Ishikawa (cell line): ENCODE measurements at regions not wholly inside any gene's neighbourhood (a gene's known extent, or its start where the extent isn't known, plus 50 kb on each side); places are given as distances from the start of the nearest gene placed in this dataset.

Experiments used
- EP300 ChIP-seq: IDR thresholded peaks from 2 replicates; pipeline ENCODE4 v1.6.1; 2012; ENCODE audit warnings: borderline replicate concordance
- FOXM1 ChIP-seq: IDR thresholded peaks from 2 replicates; pipeline ENCODE4 v1.6.1; 2012; ENCODE audit warnings: low read depth, borderline replicate concordance
- NFIC ChIP-seq: IDR thresholded peaks from 2 replicates; pipeline ENCODE4 v1.6.1; 2012
- RAD21 ChIP-seq: IDR thresholded peaks from 2 replicates; pipeline ENCODE4 v1.6.1; 2012; ENCODE audit warnings: low read depth
- TAF1 ChIP-seq: IDR thresholded peaks from 2 replicates; pipeline ENCODE4 v1.6.1; 2012; ENCODE audit warnings: low read depth, mild to moderate bottlenecking
- TEAD4 ChIP-seq: IDR thresholded peaks from 2 replicates; pipeline ENCODE4 v1.6.1; 2012
- YY1 ChIP-seq: IDR thresholded peaks from 2 replicates; pipeline ENCODE4 v1.6.1; 2012; ENCODE audit warnings: low read depth
- TF ChIP-seq, protein P1 (sequence below): IDR thresholded peaks from 2 replicates; pipeline ENCODE4 v1.6.1; 2012

DNA sequence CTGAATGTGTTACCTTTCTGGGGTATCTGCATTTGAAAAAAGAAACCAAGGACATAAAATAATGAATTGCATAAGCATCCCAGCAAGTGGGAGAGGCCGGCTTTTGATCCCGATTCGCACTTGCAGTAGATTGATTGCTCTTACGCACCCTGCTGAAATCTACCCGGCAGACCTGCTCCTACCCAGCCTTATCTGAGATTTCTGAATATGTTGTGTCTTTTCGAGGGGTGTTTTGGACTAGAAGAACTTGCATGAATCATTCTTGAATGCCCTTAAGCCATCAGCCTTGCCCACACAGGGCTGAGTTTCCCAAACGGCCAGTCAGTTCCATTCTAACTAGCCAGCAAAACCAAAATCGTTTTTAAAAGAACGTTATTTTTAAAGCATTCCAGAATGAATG lies 174.4 kb upstream of the BCOR start:
- TF ChIP-seq FOXM1 (no peak), NFIC (no peak), EP300 (no peak), TAF1 (no peak), TEAD4 (no peak), YY1 (no peak), RAD21 (no peak)
- TF ChIP-seq, protein P1, sequence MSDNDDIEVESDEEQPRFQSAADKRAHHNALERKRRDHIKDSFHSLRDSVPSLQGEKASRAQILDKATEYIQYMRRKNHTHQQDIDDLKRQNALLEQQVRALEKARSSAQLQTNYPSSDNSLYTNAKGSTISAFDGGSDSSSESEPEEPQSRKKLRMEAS, result no peak
